ENCODE measurements at regions not wholly inside any gene's neighbourhood (a gene's known extent, or its start where the extent isn't known, plus 50 kb on each side); places are given as distances from the start of the nearest gene placed in this dataset.
"Not testable (repeated sequence)": the region's sequence is repeated elsewhere in the genome, so short reads cannot be mapped to it uniquely, and the experiment has no call there.

DNA sequence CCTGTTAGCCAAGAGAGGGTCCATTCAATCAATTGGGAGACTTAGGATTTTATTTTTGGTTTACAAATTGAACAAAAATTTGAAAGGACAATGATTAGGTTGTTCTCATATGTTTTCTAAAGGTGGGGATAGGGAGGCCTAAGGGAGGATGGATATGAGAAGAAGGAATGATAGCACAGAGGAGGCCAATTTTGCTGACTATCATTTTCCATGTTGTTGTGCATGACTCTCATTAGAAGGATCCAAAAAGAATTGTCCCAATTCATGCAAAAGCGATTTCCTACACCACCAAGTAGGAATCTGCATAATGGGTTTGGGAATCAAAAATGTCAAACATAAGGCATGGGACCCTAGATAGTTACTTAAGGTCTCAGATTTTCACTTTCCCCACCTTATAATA lies 524.8 kb downstream of the KIF2B start:
- CTCF ChIA-PET, result no interaction called here
- no peaks in the 10 kb centered on the region for H3K4me1 ChIP-seq (replicated peaks; ENCODE audit: insufficient read depth)
- H4K20me1 ChIP-seq (ENCODE audit: insufficient read depth), result no peaks in the 10 kb centered on the region
- no peak overlapping the region for H3K4me3 ChIP-seq
- H3K79me2 ChIP-seq (ENCODE audit: low read depth), result no peaks in the 10 kb centered on the region
- H3K9me2 ChIP-seq (ENCODE audit: insufficient read depth), result no peaks in the 10 kb centered on the region; the same call in 1 of the 2 replicates
- H3K27ac ChIP-seq, result no peak overlapping the region
- H3K9me3 ChIP-seq (ENCODE audit: insufficient read depth, low read depth), result no peaks in the 10 kb centered on the region; the same call in 1 of the 2 replicates
- 0 out of 2 replicates have a peak, but pooled peaks cover 3% of the 10 kb centered on the region for H3K27me3 ChIP-seq (ENCODE audit: insufficient read depth, low read depth)
- no peak for TF ChIP-seq CTCF (conservative IDR thresholded peaks at IDR 0.05)
- TF ChIP-seq EZH2 (IDR thresholded peaks at IDR 0.05; ENCODE audit: low read depth), result no peak
- BruUV-seq (replicated peaks), result no TSS peak
- H3K4me2 ChIP-seq, result no peak overlapping the region
- no peaks in the 10 kb centered on the region for H3F3A ChIP-seq (ENCODE audit: insufficient read depth, low read depth)
- H2AFZ ChIP-seq, result no peak overlapping the region
- no peaks in the 10 kb centered on the region for H3K36me3 ChIP-seq (ENCODE audit: low read depth)
- no peak for DNase-seq
- POLR2A ChIA-PET (ENCODE audit: unreplicated experiment), result no interaction called here
- intact Hi-C loops (cut with micrococcal nuclease; ENCODE audit: unreplicated experiment), result no loop called here

DNA sequence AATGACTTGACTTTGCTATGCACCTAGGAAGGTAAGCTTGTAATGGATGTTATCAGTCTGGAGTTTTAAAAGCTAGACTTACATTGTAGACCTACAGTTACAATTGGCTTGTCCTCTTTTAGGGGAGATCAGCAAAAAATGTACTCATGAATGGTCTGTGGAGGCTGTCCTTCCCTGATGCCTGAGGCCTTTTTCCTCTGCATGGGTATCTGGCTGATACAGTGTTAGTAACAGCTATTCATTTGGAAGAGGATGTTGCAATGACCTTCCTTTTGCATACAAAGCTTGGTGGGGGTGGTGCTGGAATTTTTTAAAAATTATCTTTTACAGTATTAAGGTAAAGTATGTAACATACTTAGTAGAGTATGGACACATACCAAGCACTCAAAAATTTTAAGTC lies 525.5 kb downstream of the KIF2B start:
- no peak overlapping the region for H3K27ac ChIP-seq
- H3K36me3 ChIP-seq (ENCODE audit: low read depth), result no peaks in the 10 kb centered on the region
- H3K4me1 ChIP-seq (replicated peaks; ENCODE audit: insufficient read depth), result no peaks in the 10 kb centered on the region
- no peaks in the 10 kb centered on the region for H3K9me2 ChIP-seq (ENCODE audit: insufficient read depth)
- no peaks in the 10 kb centered on the region for H3K79me2 ChIP-seq (ENCODE audit: low read depth)
- H3K4me2 ChIP-seq, result no peak overlapping the region
- ChIA-PET CTCF (no interaction called here), POLR2A (ENCODE audit: unreplicated experiment) (no interaction called here)
- TF ChIP-seq CTCF (conservative IDR thresholded peaks at IDR 0.05), result no peak
- no peaks in the 10 kb centered on the region; the same call in 1 of the 2 replicates for H3K9me3 ChIP-seq (ENCODE audit: insufficient read depth, low read depth)
- 0 out of 2 replicates have a peak, but pooled peaks cover 3% of the 10 kb centered on the region for H3K27me3 ChIP-seq (ENCODE audit: insufficient read depth, low read depth)
- no peak overlapping the region for H2AFZ ChIP-seq
- no TSS peak for BruUV-seq (replicated peaks)
- DNase-seq, result no peak
- intact Hi-C loops (cut with micrococcal nuclease; ENCODE audit: unreplicated experiment), result no loop called here
- H3F3A ChIP-seq (ENCODE audit: insufficient read depth, low read depth), result no peaks in the 10 kb centered on the region
- no peak overlapping the region for H3K4me3 ChIP-seq
- H4K20me1 ChIP-seq (ENCODE audit: insufficient read depth), result no peaks in the 10 kb centered on the region

DNA sequence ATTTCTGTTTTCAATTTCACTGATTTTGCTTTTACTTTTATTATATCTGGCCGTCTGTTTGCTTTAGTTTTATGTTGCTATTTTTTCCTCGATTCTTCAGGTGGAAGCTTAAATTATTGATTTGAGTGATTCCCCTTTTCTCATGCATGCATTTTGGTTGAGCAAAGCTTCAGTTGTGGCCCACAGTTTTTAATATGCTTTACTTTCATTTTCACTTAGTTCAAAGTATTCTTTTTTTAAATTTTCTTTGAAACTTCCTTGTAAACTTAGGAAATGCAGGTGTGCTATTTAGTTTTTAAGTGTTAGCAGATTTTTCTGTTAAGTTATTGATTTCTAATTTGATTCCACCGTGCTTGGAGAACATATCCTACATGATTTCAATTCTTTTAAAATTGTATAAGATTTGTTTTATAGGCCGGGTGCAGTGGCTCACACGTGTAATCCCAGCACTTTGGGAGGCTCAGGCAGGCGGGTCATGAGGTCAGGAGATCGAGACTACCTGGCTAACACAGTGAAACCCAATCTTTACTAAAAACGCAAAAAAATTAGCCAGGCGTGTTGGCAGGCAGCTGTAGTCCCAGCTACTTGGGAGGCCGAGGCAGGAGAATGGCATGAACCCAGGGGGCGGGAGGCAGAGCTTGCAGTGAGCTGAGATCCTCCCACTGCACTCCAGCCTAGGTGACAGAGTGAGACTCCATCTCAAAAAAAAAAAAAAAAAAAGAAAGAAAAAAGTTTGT lies 531.2 kb downstream of the KIF2B start:
- Histone ChIP-seq H3K36me3 (ENCODE audit: low read depth) (no peaks in the 10 kb centered on the region), H3K4me1 (replicated peaks; ENCODE audit: insufficient read depth) (no peaks in the 10 kb centered on the region), H2AFZ (peak overlapping the region; percentile 67), H3K4me3 (peak overlapping the region; percentile 43; the same call in 1 of the 2 replicates), H3F3A (ENCODE audit: insufficient read depth, low read depth) (no peaks in the 10 kb centered on the region), H4K20me1 (ENCODE audit: insufficient read depth) (no peaks in the 10 kb centered on the region), H3K4me2 (peak overlapping the region; percentile 65), H3K27ac (no peak overlapping the region), H3K79me2 (ENCODE audit: low read depth) (no peaks in the 10 kb centered on the region), H3K9me3 (ENCODE audit: insufficient read depth, low read depth) (no peaks in the 10 kb centered on the region; the same call in 1 of the 2 replicates), H3K27me3 (ENCODE audit: insufficient read depth, low read depth) (no peaks in the 10 kb centered on the region), H3K9me2 (ENCODE audit: insufficient read depth) (no peaks in the 10 kb centered on the region)
- no peak for DNase-seq
- TF ChIP-seq EZH2 (IDR thresholded peaks at IDR 0.05; ENCODE audit: low read depth) (no peak), CTCF (conservative IDR thresholded peaks at IDR 0.05) (no peak)
- CTCF ChIA-PET, result no interaction called here
- BruUV-seq (replicated peaks), result no TSS peak
- POLR2A ChIA-PET (ENCODE audit: unreplicated experiment), result no interaction called here
- intact Hi-C loops (cut with micrococcal nuclease; ENCODE audit: unreplicated experiment), result no loop called here

GRCh38 chr17:54361073-54361472 lies 538.3 kb downstream of the KIF2B start:
- BruUV-seq (replicated peaks); H3K4me2 ChIP-seq; H3K9me2 ChIP-seq (ENCODE audit: insufficient read depth); H3K4me1 ChIP-seq (replicated peaks; ENCODE audit: insufficient read depth); H3K4me3 ChIP-seq; H2AFZ ChIP-seq; H3F3A ChIP-seq (ENCODE audit: insufficient read depth, low read depth); H3K27ac ChIP-seq; H4K20me1 ChIP-seq (ENCODE audit: insufficient read depth); intact Hi-C loops (cut with micrococcal nuclease; ENCODE audit: unreplicated experiment); H3K27me3 ChIP-seq (ENCODE audit: insufficient read depth, low read depth); CTCF ChIA-PET; H3K79me2 ChIP-seq (ENCODE audit: low read depth); POLR2A ChIA-PET (ENCODE audit: unreplicated experiment); H3K36me3 ChIP-seq (ENCODE audit: low read depth); DNase-seq; H3K9me3 ChIP-seq (ENCODE audit: insufficient read depth, low read depth): not testable (repeated sequence)
